K562 (cell line): ENCODE measurements at regions not wholly inside any gene's neighbourhood (a gene's known extent, or its start where the extent isn't known, plus 50 kb on each side); places are given as distances from the start of the nearest gene placed in this dataset.

Source experiments
- ATAC-seq: fragments of 200-7000 bp; cut with Tn5 transposase; 3 replicates; pipeline ENCODE4 v1.9.1; 2020; ENCODE audit warnings: moderate library complexity
- BruUV-seq: library from RNA; stranded (reverse); fragments of 400-500 nt; replicated peaks from 2 replicates; lab custom pipeline; 2021; lab: Mats Ljungman, UMichigan
- CTCF ChIA-PET: fragments of 300-600 bp; formaldehyde crosslinking; extraction: SDS; loops from one replicate; lab custom pipeline; 2021; ENCODE audit warnings: low intra/inter-chr PET ratio; lab: Yijun Ruan, JAX
- POLR2A ChIA-PET: fragments of 300-600, 350-650 bp; sonication (Branson Sonifier 250); formaldehyde crosslinking; extraction: SDS; loops from one replicate; lab custom pipeline; 2021; ENCODE audit warnings: antibody characterized with exemption, inconsistent platforms; lab: Yijun Ruan, JAX
- DNase-seq, 4 experiments: peaks; one replicate each; pipeline versions ENCODE4 v3.0.0 to v3.0.0-alpha.2; 2011 to 2018; ENCODE audit warnings: low spot score in 3 of 4, mixed read lengths in 3 of 4; ENCODE audit errors: extremely low read depth in 1 of 4
- FAIRE-seq: peaks from 2 replicates; lab custom pipeline; 2011; peaks lifted over from hg19 to GRCh38; lab: Jason Lieb, UNC
- H2AFZ ChIP-seq: 2 replicates; pipeline ENCODE4 v1.6.0; 2011; ENCODE audit warnings: low read depth, low read length, control low read depth, inconsistent platforms
- H3K27ac ChIP-seq: fragments of 200-600 bp; 3 replicates; pipeline ENCODE4 v1.8.0; 2011; ENCODE audit warnings: low read depth, mild to moderate bottlenecking, control low read depth, inconsistent platforms, low read length, moderate library complexity, mixed read lengths; ENCODE audit errors: extremely low read depth
- H3K27me3 ChIP-seq, 2 experiments: fragments of 300-600 bp in 1 of 2; 2 replicates in 1 of 2; 3 replicates in 1 of 2; pipeline versions ENCODE4 v1.6.0 to v1.8.0; 2011; ENCODE audit warnings: inconsistent platforms in 2 of 2, low read length in 2 of 2, mild to moderate bottlenecking in 1 of 2, mixed read lengths in 1 of 2, moderate library complexity in 1 of 2; ENCODE audit not compliant: control insufficient read depth in 2 of 2, insufficient read depth in 2 of 2
- H3K36me3 ChIP-seq: fragments of 300-600 bp; 3 replicates; pipeline ENCODE4 v1.8.0; 2011; ENCODE audit warnings: mild to moderate bottlenecking, low read length, inconsistent platforms; ENCODE audit not compliant: control insufficient read depth, insufficient read depth
- H3K4me1 ChIP-seq, 2 experiments: fragments of 200-600 bp in 1 of 2; replicated peaks in 1 of 2; 2 replicates in 1 of 2; 3 replicates in 1 of 2; pipeline versions ENCODE4 v1.5.1 to v1.8.0; 2011; ENCODE audit warnings: inconsistent platforms in 2 of 2, low read length in 2 of 2, mild to moderate bottlenecking in 1 of 2, mixed read lengths in 1 of 2, moderate library complexity in 1 of 2; ENCODE audit not compliant: control insufficient read depth in 2 of 2, insufficient read depth in 2 of 2
- H3K4me2 ChIP-seq: 2 replicates; pipeline ENCODE4 v1.6.1; 2011; ENCODE audit warnings: low read length, control low read depth, inconsistent platforms, mixed read lengths; ENCODE audit not compliant: insufficient read depth
- H3K4me3 ChIP-seq: fragments of 200-600 bp; sonication (generic), shearing (Covaris generic); 2 replicates; pipeline ENCODE4 v1.5.1; 2016; ENCODE audit warnings: control low read depth, inconsistent platforms
- H3K79me2 ChIP-seq: fragments of 200-600 bp; 3 replicates; pipeline ENCODE4 v1.8.0; 2011; ENCODE audit warnings: low read length, inconsistent platforms; ENCODE audit not compliant: control insufficient read depth, insufficient read depth
- H3K9ac ChIP-seq, 2 experiments: 2 replicates each; pipeline versions ENCODE4 v1.6.0 to v1.6.1; 2011; ENCODE audit warnings: low read depth in 2 of 2, low read length in 2 of 2, control low read depth in 1 of 2, inconsistent platforms in 1 of 2, mild to moderate bottlenecking in 1 of 2, mixed read lengths in 1 of 2; ENCODE audit not compliant: insufficient read depth in 1 of 2
- H3K9me1 ChIP-seq: one replicate; pipeline ENCODE4 v1.6.0; 2011; ENCODE audit warnings: inconsistent platforms, mild to moderate bottlenecking, low read length, moderate library complexity; ENCODE audit not compliant: control insufficient read depth, insufficient read depth
- H3K9me3 ChIP-seq: replicated peaks from 2 replicates; pipeline ENCODE4 v1.5.1; 2011; ENCODE audit warnings: low read depth, low read length, inconsistent platforms; ENCODE audit not compliant: control insufficient read depth, insufficient read depth
- H4K20me1 ChIP-seq: replicated peaks from 2 replicates; pipeline ENCODE4 v1.6.1; 2011; ENCODE audit warnings: low read length, inconsistent platforms, mixed read lengths; ENCODE audit not compliant: control insufficient read depth, insufficient read depth
- CHCHD3 ChIP-seq: fragments of 250-450 bp; sonication (Bioruptor Pico); IDR thresholded peaks from 2 replicates; pipeline ENCODE4 v2.1.2; 2022; ENCODE audit warnings: mild to moderate bottlenecking
- CHD2 ChIP-seq: IDR thresholded peaks from 2 replicates; pipeline ENCODE4 v1.6.1; 2011; ENCODE audit warnings: low read depth, low read length
- COPS2 ChIP-seq: fragments of 450-650 bp; conservative IDR thresholded peaks from 2 replicates; pipeline ENCODE4 v1.6.1; 2016; ENCODE audit warnings: mild to moderate bottlenecking, moderate library complexity
- HDAC3 ChIP-seq: fragments of 450-650 bp; IDR thresholded peaks from 2 replicates; pipeline ENCODE4 v1.6.1; 2018; ENCODE audit warnings: borderline replicate concordance, mild to moderate bottlenecking, moderate library complexity; ENCODE audit not compliant: partially characterized antibody
- MYBL2 ChIP-seq, 2 experiments: fragments of 450-650 bp in 1 of 2; sonication (generic) in 1 of 2; formaldehyde crosslinking in 1 of 2; IDR thresholded peaks; 2 replicates each; pipeline versions ENCODE4 v1.6.1 to v1.8.1; 2017 to 2022; ENCODE audit warnings: borderline replicate concordance in 1 of 2, inconsistent platforms in 1 of 2, low read depth in 1 of 2, mild to moderate bottlenecking in 1 of 2, missing genetic modification reagents in 1 of 2, moderate library complexity in 1 of 2
- STAG1 ChIP-seq: sonication (generic); formaldehyde crosslinking; IDR thresholded peaks from 2 replicates; pipeline ENCODE4 v1.5.0; 2020; ENCODE audit warnings: missing genetic modification reagents, borderline replicate concordance
- TOE1 ChIP-seq, 2 experiments: fragments of 450-650 bp in 1 of 2; sonication (generic) in 1 of 2; formaldehyde crosslinking in 1 of 2; IDR thresholded peaks; 2 replicates each; pipeline versions ENCODE4 v1.7.1 to v1.8.0; 2016 to 2022; ENCODE audit warnings: borderline replicate concordance in 2 of 2, mild to moderate bottlenecking in 2 of 2, antibody characterized with exemption in 1 of 2, inconsistent platforms in 1 of 2, low read depth in 1 of 2, missing genetic modification reagents in 1 of 2, moderate library complexity in 1 of 2
- ZNF699 ChIP-seq: fragments of 250-450 bp; sonication (Bioruptor Pico); IDR thresholded peaks from 2 replicates; pipeline ENCODE4 v1.8.0; 2021; ENCODE audit warnings: mild to moderate bottlenecking, moderate library complexity; ENCODE audit not compliant: insufficient replicate concordance
- ZZZ3 ChIP-seq: fragments of 450-650 bp; IDR thresholded peaks from 2 replicates; pipeline ENCODE4 v1.6.1; 2016; ENCODE audit warnings: antibody characterized with exemption, mild to moderate bottlenecking, moderate library complexity
- WGBS: fragments of 100-300 bp; shearing (Covaris generic); methylation state at CpG from one replicate; pipeline ENCODE4 v1.1.6; 2016; ENCODE audit warnings: low coverage, mixed read lengths; ENCODE audit not compliant: insufficient coverage; ENCODE audit errors: missing lambda C conversion rate; 5-methylcytosine and 5-hydroxymethylcytosine counted together
- in situ Hi-C: fragments of 300-500 bp; cut with MboI; formaldehyde crosslinking; loops from 4 replicates; pipeline ENCODE4 v1.15.0; 2018; ENCODE audit warnings: inconsistent platforms, mixed read lengths
- intact Hi-C: fragments of 100-400 bp; cut with micrococcal nuclease; formaldehyde crosslinking; loops from 2 replicates; pipeline ENCODE4 v1.14.2; 2022
- TF ChIP-seq, protein P1 (sequence below): fragments of 250-450 bp; sonication (Bioruptor Pico); IDR thresholded peaks from 2 replicates; pipeline ENCODE4 v1.5.0; 2021; ENCODE audit warnings: mild to moderate bottlenecking, moderate library complexity

DNA sequence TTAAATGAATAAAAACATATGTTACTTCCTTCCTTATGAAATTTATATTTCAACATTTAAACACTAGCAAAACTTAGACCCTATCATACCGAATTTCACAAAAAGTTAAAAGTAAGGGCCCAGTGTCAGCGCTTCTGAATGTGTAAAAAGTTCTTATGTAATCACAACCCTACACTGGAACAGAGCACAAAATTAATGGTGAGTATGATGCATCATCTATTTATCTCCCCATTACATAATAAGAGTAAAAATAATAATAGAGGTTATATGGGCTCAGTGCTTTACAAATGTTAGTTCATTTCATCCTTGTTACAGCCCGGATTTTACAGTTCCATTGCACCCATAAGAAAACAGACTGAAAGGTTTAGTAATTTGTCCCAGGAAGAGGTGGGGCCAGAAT is 144.9 kb upstream of the POU3F3 start (continued):
- no peak for TF ChIP-seq ZNF699

DNA sequence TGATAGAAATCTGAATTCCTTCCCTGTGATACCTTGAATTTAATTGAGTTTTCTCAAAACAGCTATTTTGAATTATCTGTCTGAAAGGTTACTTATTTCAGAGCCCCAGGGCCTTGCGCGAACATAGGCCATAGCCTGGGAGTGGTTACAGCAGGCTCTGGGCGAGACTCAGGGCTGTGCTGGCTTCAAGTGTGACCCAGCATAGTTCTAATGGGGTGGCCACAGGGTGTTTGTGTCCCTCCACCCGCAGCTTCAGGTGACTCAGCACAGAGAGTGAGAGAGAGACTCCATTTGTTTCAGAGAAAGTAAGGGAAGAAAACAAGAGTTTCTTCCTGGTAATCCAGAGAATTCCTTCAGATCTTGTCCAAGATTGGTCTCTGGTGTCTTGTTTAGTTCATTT is 137.9 kb upstream of the POU3F3 start:
- CTCF ChIA-PET: no interaction called here
- H4K20me1 ChIP-seq: no peaks in the 10 kb centered on the region
- no peaks in the 10 kb centered on the region for H3K36me3 ChIP-seq
- H3K79me2 ChIP-seq: no peaks in the 10 kb centered on the region
- no peak overlapping the region for H2AFZ ChIP-seq
- BruUV-seq: no TSS peak
- H3K4me2 ChIP-seq: no peak overlapping the region
- DNase-seq: no peak
- no peak overlapping the region for H3K9ac ChIP-seq
- no peak overlapping the region for H3K27ac ChIP-seq
- in situ Hi-C loops (no loop called here), intact Hi-C loops (no loop called here)
- WGBS: 23% methylated on average over 4 of the region's 4 CpGs
- H3K4me3 ChIP-seq: no peak overlapping the region
- FAIRE-seq: no peak
- H3K27me3 ChIP-seq: no peaks in the 10 kb centered on the region
- ATAC-seq: no peak
- no peaks in the 10 kb centered on the region for H3K9me3 ChIP-seq
- POLR2A ChIA-PET: no interaction called here
- no peaks in the 10 kb centered on the region for H3K4me1 ChIP-seq
- H3K9me1 ChIP-seq: no peaks in the 10 kb centered on the region
- TF ChIP-seq CHD2: no peak
- TF ChIP-seq, protein P1, sequence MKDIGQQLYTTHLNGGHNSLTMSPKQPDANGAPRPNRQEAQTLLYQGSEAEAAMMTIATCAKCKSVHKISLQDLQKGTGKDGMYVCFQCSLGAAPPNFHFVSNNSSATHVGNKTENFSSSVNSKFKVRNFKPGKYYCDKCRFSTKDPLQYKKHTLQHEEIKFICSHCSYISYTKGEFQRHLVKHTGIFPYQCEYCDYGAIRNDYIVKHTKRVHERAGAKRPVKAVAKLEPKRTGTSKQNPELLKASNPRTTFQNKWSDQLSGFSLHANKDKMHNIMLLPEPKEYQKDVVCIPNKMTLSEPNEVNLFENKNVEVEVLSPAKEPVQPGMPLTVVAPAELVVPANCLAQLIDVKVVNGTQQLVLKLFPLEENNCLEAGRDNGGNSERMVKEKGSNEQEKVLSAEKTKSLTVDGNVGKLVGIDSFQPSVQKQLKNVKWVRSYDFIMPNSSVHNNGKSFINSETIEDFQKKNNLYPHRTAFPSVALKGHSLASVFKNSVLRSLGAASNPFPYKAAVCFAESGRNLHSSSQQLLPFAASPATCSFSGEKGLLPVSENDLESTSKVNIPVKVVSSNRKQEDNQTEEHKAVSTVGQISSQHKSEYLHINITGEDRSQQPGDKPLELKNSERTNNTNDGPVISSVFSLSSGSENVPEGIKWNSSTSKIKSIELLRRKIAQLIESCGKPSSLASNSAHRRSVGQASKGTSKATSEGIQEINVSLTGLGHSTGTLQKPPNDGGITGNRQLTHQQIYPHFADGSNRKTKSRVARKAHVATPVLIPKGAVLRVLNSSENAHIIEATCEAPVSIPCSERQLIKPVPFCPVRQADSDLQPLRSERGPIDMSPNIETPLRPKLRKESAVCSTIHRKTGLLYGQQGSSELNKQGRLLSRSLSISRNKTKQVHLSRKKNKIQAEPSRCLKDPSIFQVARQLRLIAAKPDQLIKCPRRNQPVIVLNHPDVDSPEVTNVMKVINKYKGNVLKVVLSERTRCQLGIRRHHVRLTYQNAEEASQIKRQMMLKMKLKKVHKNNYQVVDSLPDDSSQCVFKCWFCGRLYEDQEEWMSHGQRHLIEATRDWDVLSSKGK: no peak
- no peak for TF ChIP-seq COPS2
- TF ChIP-seq TOE1 (IDR thresholded peaks at IDR 0.05; ENCODE audit: borderline replicate concordance): no peak
- no peak for TF ChIP-seq TOE1 (CRISPR knock-in tag; IDR thresholded peaks at IDR 0.05; ENCODE audit: borderline replicate concordance, low read depth)
- TF ChIP-seq STAG1 (CRISPR knock-in tag): no peak
- TF ChIP-seq CHCHD3 (CRISPR knock-in tag): no peak
- no peak for TF ChIP-seq HDAC3
- TF ChIP-seq MYBL2 (IDR thresholded peaks at IDR 0.05; ENCODE audit: low read depth): no peak
- no peak for TF ChIP-seq MYBL2 (CRISPR knock-in tag; IDR thresholded peaks at IDR 0.05; ENCODE audit: borderline replicate concordance)
- no peak for TF ChIP-seq ZZZ3
